SK-N-SH (cell line): ENCODE measurements at regions not wholly inside any gene's neighbourhood (a gene's known extent, or its start where the extent isn't known, plus 50 kb on each side); places are given as distances from the start of the nearest gene placed in this dataset.

ENCODE experiments used
- CTCF ChIA-PET: fragments of 300-600, 350-600 bp; formaldehyde crosslinking; extraction: SDS; loops from one replicate; lab custom pipeline; 2021; lab: Yijun Ruan, JAX
- POLR2A ChIA-PET: fragments of 350-600 bp; sonication (Branson Sonifier 250); formaldehyde crosslinking; extraction: SDS; loops from one replicate; lab custom pipeline; 2020; ENCODE audit warnings: antibody characterized with exemption, inconsistent platforms; lab: Yijun Ruan, JAX
- DNase-seq: peaks from one replicate; pipeline ENCODE4 v3.0.0; 2012
- H2AFZ ChIP-seq: fragments of 200-600 bp; sonication (generic); 2 replicates; pipeline ENCODE4 v1.8.1; 2016; ENCODE audit warnings: antibody characterized with exemption, mild to moderate bottlenecking, low read depth
- H3F3A ChIP-seq: fragments of 200-600 bp; sonication (generic); replicated peaks from 2 replicates; pipeline ENCODE3; 2016; ENCODE audit warnings: antibody characterized with exemption, mild to moderate bottlenecking; ENCODE audit not compliant: insufficient read depth
- H3K27ac ChIP-seq, 2 experiments: fragments of 200-500 bp in 1 of 2; fragments of 200-600 bp in 1 of 2; sonication (Bioruptor generic) in 1 of 2; sonication (generic), shearing (Covaris generic) in 1 of 2; 2 replicates each; pipeline versions ENCODE4 v1.5.1 to v1.6.1; 2014 to 2016; ENCODE audit warnings: low read depth in 2 of 2, inconsistent platforms in 1 of 2, low read length in 1 of 2, mild to moderate bottlenecking in 1 of 2, mixed read lengths in 1 of 2
- H3K27me3 ChIP-seq: fragments of 200-600 bp; sonication (generic), shearing (Covaris generic); 2 replicates; pipeline ENCODE4 v1.6.1; 2016; ENCODE audit warnings: mixed run types; ENCODE audit not compliant: insufficient read depth
- H3K36me3 ChIP-seq, 2 experiments: fragments of 200-500 bp in 1 of 2; fragments of 200-600 bp in 1 of 2; sonication (Bioruptor generic) in 1 of 2; sonication (generic) in 1 of 2; replicated peaks in 1 of 2; 2 replicates each; pipeline versions ENCODE3 to v1.5.1; 2014 to 2016; ENCODE audit warnings: low read length in 1 of 2, mild to moderate bottlenecking in 1 of 2; ENCODE audit not compliant: insufficient read depth in 2 of 2, control insufficient read depth in 1 of 2
- H3K4me1 ChIP-seq, 2 experiments: fragments of 200-500 bp in 1 of 2; fragments of 200-600 bp in 1 of 2; sonication (Bioruptor generic) in 1 of 2; sonication (generic), shearing (Covaris generic) in 1 of 2; 2 replicates each; pipeline versions ENCODE4 v1.5.1 to v1.6.1; 2014 to 2016; ENCODE audit warnings: low read depth in 1 of 2, low read length in 1 of 2, mixed run types in 1 of 2; ENCODE audit not compliant: insufficient read depth in 2 of 2, control insufficient read depth in 1 of 2
- H3K4me2 ChIP-seq: fragments of 200-600 bp; sonication (generic), shearing (Covaris generic); 2 replicates; pipeline ENCODE4 v1.6.1; 2017; ENCODE audit warnings: mixed run types
- H3K4me3 ChIP-seq, 2 experiments: fragments of 200-500 bp in 1 of 2; fragments of 200-600 bp in 1 of 2; sonication (Bioruptor generic) in 1 of 2; sonication (generic), shearing (Covaris generic) in 1 of 2; 2 replicates each; pipeline versions ENCODE4 v1.5.1 to v1.8.1; 2014 to 2016; ENCODE audit warnings: low read depth in 2 of 2, inconsistent platforms in 1 of 2, low read length in 1 of 2, mild to moderate bottlenecking in 1 of 2, mixed read lengths in 1 of 2, moderate library complexity in 1 of 2
- H3K79me2 ChIP-seq: fragments of 200-600 bp; sonication (generic); 2 replicates; pipeline ENCODE4 v1.8.1; 2017; ENCODE audit warnings: mild to moderate bottlenecking; ENCODE audit not compliant: insufficient read depth
- H3K9ac ChIP-seq: fragments of 200-600 bp; sonication (generic); 2 replicates; pipeline ENCODE4 v1.6.1; 2017; ENCODE audit warnings: mixed run types
- H3K9me2 ChIP-seq: fragments of 200-600 bp; sonication (generic); 2 replicates; pipeline ENCODE4 v1.6.1; 2017; ENCODE audit warnings: mixed run types
- H3K9me3 ChIP-seq: fragments of 200-600 bp; sonication (generic); 2 replicates; pipeline ENCODE4 v1.6.1; 2017; ENCODE audit warnings: mixed run types, mild to moderate bottlenecking, moderate library complexity
- H4K20me1 ChIP-seq: fragments of 200-600 bp; sonication (generic); 2 replicates; pipeline ENCODE4 v1.6.1; 2017; ENCODE audit warnings: mild to moderate bottlenecking, mixed run types; ENCODE audit not compliant: insufficient read depth
- ELF1 ChIP-seq: IDR thresholded peaks from 2 replicates; pipeline ENCODE4 v1.4.0; 2012
- EP300 ChIP-seq, 2 experiments: IDR thresholded peaks; 2 replicates each; pipeline versions ENCODE4 v1.4.0 to v1.6.1; 2012; ENCODE audit warnings: borderline replicate concordance in 1 of 2, low read depth in 1 of 2, low read length in 1 of 2
- EZH2phosphoT487 ChIP-seq: fragments of 200-600 bp; sonication (generic); IDR thresholded peaks from 2 replicates; pipeline ENCODE4 v1.6.1; 2017; ENCODE audit warnings: low read depth, mixed run types, mild to moderate bottlenecking, antibody characterized with exemption, moderate library complexity, borderline replicate concordance
- FOSL2 ChIP-seq: IDR thresholded peaks from 2 replicates; pipeline ENCODE4 v1.4.0; 2012; ENCODE audit warnings: low read depth, mild to moderate bottlenecking, moderate library complexity, borderline replicate concordance
- GATA2 ChIP-seq: sonication (generic); formaldehyde crosslinking; IDR thresholded peaks from 2 replicates; pipeline ENCODE4 v1.5.0; 2020; ENCODE audit warnings: mild to moderate bottlenecking, missing genetic modification reagents
- IRF3 ChIP-seq: fragments of 150-350 bp; IDR thresholded peaks from 2 replicates; pipeline ENCODE4 v1.6.1; 2016; ENCODE audit warnings: mild to moderate bottlenecking, low read depth, low read length
- JUND ChIP-seq: IDR thresholded peaks from 2 replicates; pipeline ENCODE4 v1.4.0; 2012
- MEF2A ChIP-seq: IDR thresholded peaks from 2 replicates; pipeline ENCODE4 v1.4.0; 2012; ENCODE audit warnings: low read depth, borderline replicate concordance
- NFIC ChIP-seq: IDR thresholded peaks from 2 replicates; pipeline ENCODE4 v1.4.0; 2012; ENCODE audit warnings: borderline replicate concordance
- PBX3 ChIP-seq: IDR thresholded peaks from 2 replicates; pipeline ENCODE4; 2012
- POLR2AphosphoS5 ChIP-seq: IDR thresholded peaks from 2 replicates; pipeline ENCODE4 v1.6.1; 2012; ENCODE audit warnings: low read depth, low read length
- REST ChIP-seq: IDR thresholded peaks from 2 replicates; pipeline ENCODE4 v1.6.1; 2012; ENCODE audit warnings: mild to moderate bottlenecking, low read depth, low read length, moderate library complexity
- RFX5 ChIP-seq: IDR thresholded peaks from 2 replicates; pipeline ENCODE4 v1.6.1; 2012; ENCODE audit warnings: mild to moderate bottlenecking, improper control_type of control experiment, low read length
- RXRA ChIP-seq: IDR thresholded peaks from 2 replicates; pipeline ENCODE4 v1.4.0; 2012; ENCODE audit warnings: low read depth, mild to moderate bottlenecking, borderline replicate concordance
- TAF1 ChIP-seq: IDR thresholded peaks from 2 replicates; pipeline ENCODE4 v1.6.1; 2012; ENCODE audit warnings: low read depth, mild to moderate bottlenecking, low read length, moderate library complexity, borderline replicate concordance
- TCF12 ChIP-seq: IDR thresholded peaks from 2 replicates; pipeline ENCODE4 v1.4.0; 2012
- WGBS: methylation state at CpG from one replicate; pipeline ENCODE4 v1.1.6; 2017; ENCODE audit warnings: low lambda C conversion rate; 5-methylcytosine and 5-hydroxymethylcytosine counted together
- TF ChIP-seq, protein P1 (sequence below): IDR thresholded peaks from 2 replicates; pipeline ENCODE4 v1.4.0; 2012; ENCODE audit warnings: low read depth, borderline replicate concordance
- TF ChIP-seq, protein P2 (sequence below): fragments of 200-600 bp; sonication (generic); IDR thresholded peaks from 2 replicates; pipeline ENCODE4 v1.6.1; 2017; ENCODE audit warnings: antibody characterized with exemption, mild to moderate bottlenecking, moderate library complexity

DNA sequence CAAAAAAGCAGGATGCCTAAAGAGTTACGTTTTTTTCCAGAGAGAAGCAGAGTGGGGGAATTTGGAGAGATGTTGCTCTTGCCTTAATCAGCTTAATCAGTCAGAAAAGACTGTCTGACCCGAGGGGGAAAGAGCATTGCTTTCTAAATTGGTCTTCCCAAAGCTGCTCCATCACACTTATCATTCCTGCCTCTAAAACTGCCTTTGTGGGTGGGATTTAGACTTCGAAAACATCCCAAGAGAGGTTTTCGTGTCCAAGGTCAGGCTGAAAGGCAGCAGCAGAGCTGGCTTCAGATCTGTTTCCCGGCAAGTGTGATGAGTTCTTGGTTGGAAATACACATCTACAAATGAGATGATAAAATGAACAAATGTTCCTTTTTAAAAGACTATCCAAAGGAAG lies 155.2 kb downstream of the SH2D1A start:
- H3K9me2 ChIP-seq: no peaks in the 10 kb centered on the region
- ChIA-PET POLR2A (no interaction called here), CTCF (no interaction called here)
- H3K27ac ChIP-seq: no peak overlapping the region
- H3K4me2 ChIP-seq: no peak overlapping the region
- no peak overlapping the region for H2AFZ ChIP-seq
- DNase-seq: no peak
- no peaks in the 10 kb centered on the region for H3K27me3 ChIP-seq
- 3% methylated on average over 5 of the region's 5 CpGs for WGBS
- no peaks in the 10 kb centered on the region for H4K20me1 ChIP-seq
- TF ChIP-seq EP300 (IDR thresholded peaks at IDR 0.05; ENCODE audit: borderline replicate concordance in 1 of 2, low read depth in 1 of 2, low read length in 1 of 2) (no peak), ELF1 (no peak), TCF12 (no peak), FOSL2 (no peak), JUND (no peak), PBX3 (no peak), GATA2 (CRISPR knock-in tag) (no peak), RXRA (no peak), MEF2A (no peak), TAF1 (no peak), IRF3 (no peak), NFIC (no peak), REST (no peak), EZH2phosphoT487 (no peak), POLR2AphosphoS5 (no peak), RFX5 (no peak)
- TF ChIP-seq, protein P1, sequence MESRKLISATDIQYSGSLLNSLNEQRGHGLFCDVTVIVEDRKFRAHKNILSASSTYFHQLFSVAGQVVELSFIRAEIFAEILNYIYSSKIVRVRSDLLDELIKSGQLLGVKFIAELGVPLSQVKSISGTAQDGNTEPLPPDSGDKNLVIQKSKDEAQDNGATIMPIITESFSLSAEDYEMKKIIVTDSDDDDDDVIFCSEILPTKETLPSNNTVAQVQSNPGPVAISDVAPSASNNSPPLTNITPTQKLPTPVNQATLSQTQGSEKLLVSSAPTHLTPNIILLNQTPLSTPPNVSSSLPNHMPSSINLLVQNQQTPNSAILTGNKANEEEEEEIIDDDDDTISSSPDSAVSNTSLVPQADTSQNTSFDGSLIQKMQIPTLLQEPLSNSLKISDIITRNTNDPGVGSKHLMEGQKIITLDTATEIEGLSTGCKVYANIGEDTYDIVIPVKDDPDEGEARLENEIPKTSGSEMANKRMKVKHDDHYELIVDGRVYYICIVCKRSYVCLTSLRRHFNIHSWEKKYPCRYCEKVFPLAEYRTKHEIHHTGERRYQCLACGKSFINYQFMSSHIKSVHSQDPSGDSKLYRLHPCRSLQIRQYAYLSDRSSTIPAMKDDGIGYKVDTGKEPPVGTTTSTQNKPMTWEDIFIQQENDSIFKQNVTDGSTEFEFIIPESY: no peak
- TF ChIP-seq, protein P2, sequence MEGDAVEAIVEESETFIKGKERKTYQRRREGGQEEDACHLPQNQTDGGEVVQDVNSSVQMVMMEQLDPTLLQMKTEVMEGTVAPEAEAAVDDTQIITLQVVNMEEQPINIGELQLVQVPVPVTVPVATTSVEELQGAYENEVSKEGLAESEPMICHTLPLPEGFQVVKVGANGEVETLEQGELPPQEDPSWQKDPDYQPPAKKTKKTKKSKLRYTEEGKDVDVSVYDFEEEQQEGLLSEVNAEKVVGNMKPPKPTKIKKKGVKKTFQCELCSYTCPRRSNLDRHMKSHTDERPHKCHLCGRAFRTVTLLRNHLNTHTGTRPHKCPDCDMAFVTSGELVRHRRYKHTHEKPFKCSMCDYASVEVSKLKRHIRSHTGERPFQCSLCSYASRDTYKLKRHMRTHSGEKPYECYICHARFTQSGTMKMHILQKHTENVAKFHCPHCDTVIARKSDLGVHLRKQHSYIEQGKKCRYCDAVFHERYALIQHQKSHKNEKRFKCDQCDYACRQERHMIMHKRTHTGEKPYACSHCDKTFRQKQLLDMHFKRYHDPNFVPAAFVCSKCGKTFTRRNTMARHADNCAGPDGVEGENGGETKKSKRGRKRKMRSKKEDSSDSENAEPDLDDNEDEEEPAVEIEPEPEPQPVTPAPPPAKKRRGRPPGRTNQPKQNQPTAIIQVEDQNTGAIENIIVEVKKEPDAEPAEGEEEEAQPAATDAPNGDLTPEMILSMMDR: no peak
- H3K9ac ChIP-seq: no peak overlapping the region
- no peaks in the 10 kb centered on the region for H3K4me1 ChIP-seq
- H3F3A ChIP-seq: no peaks in the 10 kb centered on the region
- no peaks in the 10 kb centered on the region for H3K9me3 ChIP-seq
- H3K4me3 ChIP-seq: no peak overlapping the region
- H3K36me3 ChIP-seq: no peaks in the 10 kb centered on the region
- no peaks in the 10 kb centered on the region for H3K79me2 ChIP-seq
